WTC11 (cell line): ENCODE measurements at regions not wholly inside any gene's neighbourhood (a gene's known extent, or its start where the extent isn't known, plus 50 kb on each side); places are given as distances from the start of the nearest gene placed in this dataset.

Source experiments
- ATF1 ChIP-seq: sonication (generic); formaldehyde crosslinking; IDR thresholded peaks from 2 replicates; pipeline ENCODE4 v1.8.1; 2023; ENCODE audit warnings: mild to moderate bottlenecking, moderate library complexity, missing genetic modification reagents
- GABPB1 ChIP-seq: sonication (generic); formaldehyde crosslinking; IDR thresholded peaks from 2 replicates; pipeline ENCODE4 v1.8.1; 2023; ENCODE audit warnings: mild to moderate bottlenecking, missing genetic modification reagents
- MAX ChIP-seq: sonication (generic); formaldehyde crosslinking; IDR thresholded peaks from 2 replicates; pipeline ENCODE4 v1.8.0; 2022; ENCODE audit warnings: mild to moderate bottlenecking, missing genetic modification reagents
- MYBL2 ChIP-seq: sonication (generic); formaldehyde crosslinking; IDR thresholded peaks from 2 replicates; pipeline ENCODE4 v1.8.1; 2023; ENCODE audit warnings: mild to moderate bottlenecking, moderate library complexity, missing genetic modification reagents
- PRRX2 ChIP-seq: fragments of 250-450 bp; sonication (Bioruptor Pico); IDR thresholded peaks from 2 replicates; pipeline ENCODE4 v1.8.0; 2021; ENCODE audit warnings: mild to moderate bottlenecking
- TF ChIP-seq, protein P1 (sequence below): fragments of 200-600 bp; IDR thresholded peaks from 2 replicates; pipeline ENCODE4 v1.8.0; 2022; ENCODE audit warnings: antibody characterized with exemption

DNA sequence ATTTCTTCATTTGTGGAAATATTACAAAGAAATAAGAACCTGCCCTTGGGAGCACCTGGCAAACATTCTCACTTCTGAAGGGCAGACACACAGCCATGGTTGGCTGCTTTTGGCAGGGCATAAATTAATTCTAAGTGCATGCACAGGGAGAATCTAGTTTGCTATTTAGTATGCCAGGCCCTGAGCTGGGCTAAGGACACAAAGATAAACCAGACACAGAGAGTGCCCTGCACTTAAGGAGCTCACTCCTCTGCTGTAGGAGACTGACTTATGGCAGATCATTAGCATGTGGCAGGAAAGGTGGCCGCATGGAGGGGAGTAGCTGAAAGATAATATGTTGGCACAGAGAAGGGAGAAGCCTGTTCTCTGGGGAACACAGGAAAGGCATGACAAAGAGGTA is 367.0 kb downstream of the LPIN1 start:
- TF ChIP-seq, protein P1, sequence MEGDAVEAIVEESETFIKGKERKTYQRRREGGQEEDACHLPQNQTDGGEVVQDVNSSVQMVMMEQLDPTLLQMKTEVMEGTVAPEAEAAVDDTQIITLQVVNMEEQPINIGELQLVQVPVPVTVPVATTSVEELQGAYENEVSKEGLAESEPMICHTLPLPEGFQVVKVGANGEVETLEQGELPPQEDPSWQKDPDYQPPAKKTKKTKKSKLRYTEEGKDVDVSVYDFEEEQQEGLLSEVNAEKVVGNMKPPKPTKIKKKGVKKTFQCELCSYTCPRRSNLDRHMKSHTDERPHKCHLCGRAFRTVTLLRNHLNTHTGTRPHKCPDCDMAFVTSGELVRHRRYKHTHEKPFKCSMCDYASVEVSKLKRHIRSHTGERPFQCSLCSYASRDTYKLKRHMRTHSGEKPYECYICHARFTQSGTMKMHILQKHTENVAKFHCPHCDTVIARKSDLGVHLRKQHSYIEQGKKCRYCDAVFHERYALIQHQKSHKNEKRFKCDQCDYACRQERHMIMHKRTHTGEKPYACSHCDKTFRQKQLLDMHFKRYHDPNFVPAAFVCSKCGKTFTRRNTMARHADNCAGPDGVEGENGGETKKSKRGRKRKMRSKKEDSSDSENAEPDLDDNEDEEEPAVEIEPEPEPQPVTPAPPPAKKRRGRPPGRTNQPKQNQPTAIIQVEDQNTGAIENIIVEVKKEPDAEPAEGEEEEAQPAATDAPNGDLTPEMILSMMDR, result no peak
- TF ChIP-seq MYBL2 (CRISPR knock-in tag), result no peak
- TF ChIP-seq ATF1 (CRISPR knock-in tag), result no peak
- TF ChIP-seq MAX (CRISPR knock-in tag), result no peak
- no peak for TF ChIP-seq GABPB1 (CRISPR knock-in tag)
- TF ChIP-seq PRRX2 (CRISPR knock-in tag), result no peak
